Astrocyte of the spinal cord (primary cell): ENCODE measurements at regions not wholly inside any gene's neighbourhood (a gene's known extent, or its start where the extent isn't known, plus 50 kb on each side); places are given as distances from the start of the nearest gene placed in this dataset.
"Not testable (repeated sequence)": the region's sequence is repeated elsewhere in the genome, so short reads cannot be mapped to it uniquely, and the experiment has no call there.

Source experiments
- DNase-seq: peaks from one replicate; pipeline ENCODE4 v3.0.0; 2011; ENCODE audit warnings: low read depth, low spot score
- H3K4me3 ChIP-seq: 2 replicates; pipeline ENCODE4 v1.5.1; 2011; ENCODE audit warnings: low read depth, mild to moderate bottlenecking, low read length, moderate library complexity
- CTCF ChIP-seq: IDR thresholded peaks from 2 replicates; pipeline ENCODE4 v1.5.1; 2012; ENCODE audit warnings: low read depth, mild to moderate bottlenecking, low read length, inconsistent platforms
- in situ Hi-C: cut with HindIII; loops from 2 replicates; pipeline ENCODE4 v1.10.0; 2017; ENCODE audit warnings: low sequenced_read_pairs

DNA sequence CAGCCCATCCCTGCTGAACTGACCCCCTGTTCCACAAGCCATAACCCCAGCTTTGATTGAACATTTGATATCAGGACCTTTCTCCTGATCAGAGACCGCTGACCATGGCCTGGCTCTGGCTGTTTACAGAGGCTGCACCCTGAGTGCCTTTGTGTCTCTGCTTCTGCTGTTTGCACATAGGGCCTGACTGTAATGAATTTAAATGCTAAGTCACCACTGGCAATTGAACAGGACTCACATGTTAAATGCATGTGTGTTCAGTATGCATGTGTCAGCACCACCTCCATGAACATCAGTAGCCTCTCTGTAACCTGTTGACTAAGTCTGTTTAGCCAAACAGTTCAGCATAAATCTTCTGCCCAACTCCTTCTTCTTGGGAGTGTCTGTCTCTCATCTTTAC lies 690.3 kb downstream of the TMEM121 start:
- in situ Hi-C loops = no loop called here
- no peak for TF ChIP-seq CTCF
- H3K4me3 ChIP-seq = no peak overlapping the region
- no peak for DNase-seq

DNA sequence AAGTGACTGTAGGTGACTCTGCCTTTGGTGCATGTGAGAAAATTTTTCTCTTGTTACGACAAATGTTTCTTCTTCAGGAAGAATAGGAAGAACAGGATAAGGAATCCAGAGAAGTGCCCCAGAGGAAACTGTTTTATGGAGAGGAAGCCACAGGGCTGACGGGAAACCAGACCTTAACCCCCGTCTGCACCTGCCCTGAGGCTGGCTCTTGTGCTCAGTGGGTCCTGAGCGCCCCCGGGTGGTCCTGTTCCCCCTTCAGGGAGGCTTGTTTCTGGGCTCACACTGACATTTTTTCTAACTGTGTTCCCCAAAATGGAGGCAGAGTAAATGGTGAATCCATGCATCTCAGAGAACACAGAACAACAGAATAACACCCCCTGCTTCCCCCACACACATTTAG lies 691.8 kb downstream of the TMEM121 start:
- DNase-seq = no peak
- in situ Hi-C loops = no loop called here
- no peak overlapping the region for H3K4me3 ChIP-seq
- no peak for TF ChIP-seq CTCF

DNA sequence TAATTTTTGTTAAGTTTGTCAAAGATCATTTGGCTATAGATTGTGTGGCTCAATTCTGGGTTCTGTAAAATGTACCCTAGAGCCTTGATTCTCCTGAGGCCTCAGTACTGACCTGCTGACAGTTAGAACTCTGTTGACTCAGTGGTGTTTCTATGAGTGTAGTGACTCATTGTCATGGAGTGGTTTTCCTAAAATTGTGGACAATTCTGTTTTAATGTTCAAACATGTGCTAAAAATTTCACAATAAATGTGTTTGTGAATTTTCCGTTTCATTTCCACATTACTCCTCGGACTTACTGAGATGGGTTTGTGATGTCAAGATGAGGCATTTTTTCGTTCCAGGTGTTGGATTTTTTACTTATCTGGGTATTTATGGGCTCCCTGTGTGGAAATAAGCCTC lies 695.9 kb downstream of the TMEM121 start:
- no peak overlapping the region for H3K4me3 ChIP-seq
- in situ Hi-C loops = no loop called here
- TF ChIP-seq CTCF = no peak
- DNase-seq = no peak

- in situ Hi-C loops = no loop called here
- H3K4me3 ChIP-seq = no peak overlapping the region
- no peak for DNase-seq
- TF ChIP-seq CTCF = no peak
These were observed 696.3 kb downstream of the TMEM121 start for GRCh38 chr14:106222731-106223130.

- DNase-seq = no peak
- no peak overlapping the region for H3K4me3 ChIP-seq
- in situ Hi-C loops = no loop called here
- no peak for TF ChIP-seq CTCF
These were observed 701.4 kb downstream of the TMEM121 start for GRCh38 chr14:106227793-106228192.

- TF ChIP-seq CTCF = no peak
- H3K4me3 ChIP-seq = no peak overlapping the region
- in situ Hi-C loops = no loop called here
- no peak for DNase-seq
These were observed 702.3 kb downstream of the TMEM121 start for GRCh38 chr14:106228541-106229158.

GRCh38 chr14:106230071-106230470 lies 703.7 kb downstream of the TMEM121 start:
- H3K4me3 ChIP-seq = no peak overlapping the region
- in situ Hi-C loops = no loop called here
- no peak for TF ChIP-seq CTCF
- DNase-seq = no peak

- in situ Hi-C loops, DNase-seq, H3K4me3 ChIP-seq: not testable (repeated sequence)
These were observed 706.8 kb downstream of the TMEM121 start for GRCh38 chr14:106233191-106233590.

- H3K4me3 ChIP-seq, in situ Hi-C loops, DNase-seq: not testable (repeated sequence)
These were observed 708.3 kb downstream of the TMEM121 start for GRCh38 chr14:106234525-106235254.
